Gastroesophageal sphincter (tissue), 3 donors: ENCODE measurements at regions not wholly inside any gene's neighbourhood (a gene's known extent, or its start where the extent isn't known, plus 50 kb on each side); places are given as distances from the start of the nearest gene placed in this dataset.

ENCODE experiments used
- POLR2A ChIP-seq, 2 donors: fragments of 450-650 bp; IDR thresholded peaks; one replicate each; pipeline ENCODE4 v1.6.1; 2017; ENCODE audit warnings: antibody characterized with exemption in 2 of 2, mild to moderate bottlenecking in 2 of 2, moderate library complexity in 1 of 2
- TF ChIP-seq, protein P1 (sequence below), 4 experiments: fragments of 200-600 bp in 2 of 4; fragments of 450-650 bp in 2 of 4; sonication (generic) in 1 of 4; IDR thresholded peaks; one replicate each; pipeline ENCODE4 v1.5.1; 2017 to 2019; ENCODE audit warnings: antibody characterized with exemption in 4 of 4, mild to moderate bottlenecking in 2 of 4, moderate library complexity in 2 of 4

DNA sequence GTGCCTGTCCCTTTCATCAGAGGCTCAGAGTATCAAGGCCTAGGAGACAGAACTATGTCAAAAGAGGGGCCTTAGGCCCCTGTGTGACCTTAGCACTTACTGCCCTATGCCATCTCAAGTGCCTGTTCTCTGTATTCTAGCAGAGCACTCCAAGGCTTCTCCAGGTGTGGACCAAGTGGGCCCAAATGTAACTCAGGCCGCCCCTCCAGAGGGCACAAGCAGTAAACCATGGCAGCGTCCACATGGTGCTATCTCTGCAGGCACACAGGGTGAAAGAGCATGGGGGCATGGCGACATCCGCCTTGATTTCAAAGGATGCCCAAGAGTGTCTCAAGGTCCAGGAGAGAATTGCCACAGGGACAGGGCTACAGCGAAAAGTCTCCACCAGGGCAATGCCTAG is 628.7 kb downstream of the RPS29 start:
- no peak for TF ChIP-seq POLR2A (IDR thresholded peaks at IDR 0.05)
- TF ChIP-seq, protein P1, sequence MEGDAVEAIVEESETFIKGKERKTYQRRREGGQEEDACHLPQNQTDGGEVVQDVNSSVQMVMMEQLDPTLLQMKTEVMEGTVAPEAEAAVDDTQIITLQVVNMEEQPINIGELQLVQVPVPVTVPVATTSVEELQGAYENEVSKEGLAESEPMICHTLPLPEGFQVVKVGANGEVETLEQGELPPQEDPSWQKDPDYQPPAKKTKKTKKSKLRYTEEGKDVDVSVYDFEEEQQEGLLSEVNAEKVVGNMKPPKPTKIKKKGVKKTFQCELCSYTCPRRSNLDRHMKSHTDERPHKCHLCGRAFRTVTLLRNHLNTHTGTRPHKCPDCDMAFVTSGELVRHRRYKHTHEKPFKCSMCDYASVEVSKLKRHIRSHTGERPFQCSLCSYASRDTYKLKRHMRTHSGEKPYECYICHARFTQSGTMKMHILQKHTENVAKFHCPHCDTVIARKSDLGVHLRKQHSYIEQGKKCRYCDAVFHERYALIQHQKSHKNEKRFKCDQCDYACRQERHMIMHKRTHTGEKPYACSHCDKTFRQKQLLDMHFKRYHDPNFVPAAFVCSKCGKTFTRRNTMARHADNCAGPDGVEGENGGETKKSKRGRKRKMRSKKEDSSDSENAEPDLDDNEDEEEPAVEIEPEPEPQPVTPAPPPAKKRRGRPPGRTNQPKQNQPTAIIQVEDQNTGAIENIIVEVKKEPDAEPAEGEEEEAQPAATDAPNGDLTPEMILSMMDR (IDR thresholded peaks at IDR 0.05) = no peak
